NCI-H510A treated with DMSO at 0.1 percent for 48 hours (cell line): ENCODE measurements at regions not wholly inside any gene's neighbourhood (a gene's known extent, or its start where the extent isn't known, plus 50 kb on each side); places are given as distances from the start of the nearest gene placed in this dataset.
"Not testable (repeated sequence)": the region's sequence is repeated elsewhere in the genome, so short reads cannot be mapped to it uniquely, and the experiment has no call there.

Experiments
- DNase-seq: peaks from one replicate; lab custom pipeline; 2025; lab: John Stamatoyannopoulos, UW

DNA sequence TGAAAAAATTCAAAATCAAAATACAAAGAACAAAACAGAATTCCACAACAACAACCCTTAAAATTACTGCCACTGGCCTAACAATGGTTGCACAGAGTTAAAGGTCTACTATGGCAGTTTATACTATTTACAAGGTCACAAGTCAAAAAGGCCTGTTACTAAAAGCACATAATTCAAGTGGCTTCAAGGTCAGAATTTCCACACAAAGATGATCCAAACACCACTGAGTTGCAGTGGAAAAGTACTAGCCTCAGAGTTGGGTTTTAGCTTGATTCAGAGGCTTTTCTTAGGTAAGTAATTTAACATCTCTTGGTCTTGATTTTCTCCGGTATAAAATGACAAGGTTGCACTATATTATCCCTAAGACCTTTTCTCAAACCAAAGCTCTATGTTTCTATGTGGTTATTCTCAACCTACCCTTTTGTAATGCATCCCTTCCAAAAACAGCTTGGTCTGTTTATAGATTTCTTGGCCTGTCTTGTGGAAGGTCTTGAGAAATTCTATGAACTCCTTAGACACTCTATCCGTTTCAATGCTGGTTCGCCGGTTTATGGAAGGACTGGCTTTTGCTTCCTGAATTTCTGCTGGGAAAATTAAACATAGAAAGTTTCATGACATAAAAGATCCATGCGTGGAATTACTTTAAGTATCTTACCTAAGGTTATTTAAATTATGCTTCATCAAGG lies 69.5 kb downstream of the MDH2 start:
- DNase-seq = not testable (repeated sequence)

DNA sequence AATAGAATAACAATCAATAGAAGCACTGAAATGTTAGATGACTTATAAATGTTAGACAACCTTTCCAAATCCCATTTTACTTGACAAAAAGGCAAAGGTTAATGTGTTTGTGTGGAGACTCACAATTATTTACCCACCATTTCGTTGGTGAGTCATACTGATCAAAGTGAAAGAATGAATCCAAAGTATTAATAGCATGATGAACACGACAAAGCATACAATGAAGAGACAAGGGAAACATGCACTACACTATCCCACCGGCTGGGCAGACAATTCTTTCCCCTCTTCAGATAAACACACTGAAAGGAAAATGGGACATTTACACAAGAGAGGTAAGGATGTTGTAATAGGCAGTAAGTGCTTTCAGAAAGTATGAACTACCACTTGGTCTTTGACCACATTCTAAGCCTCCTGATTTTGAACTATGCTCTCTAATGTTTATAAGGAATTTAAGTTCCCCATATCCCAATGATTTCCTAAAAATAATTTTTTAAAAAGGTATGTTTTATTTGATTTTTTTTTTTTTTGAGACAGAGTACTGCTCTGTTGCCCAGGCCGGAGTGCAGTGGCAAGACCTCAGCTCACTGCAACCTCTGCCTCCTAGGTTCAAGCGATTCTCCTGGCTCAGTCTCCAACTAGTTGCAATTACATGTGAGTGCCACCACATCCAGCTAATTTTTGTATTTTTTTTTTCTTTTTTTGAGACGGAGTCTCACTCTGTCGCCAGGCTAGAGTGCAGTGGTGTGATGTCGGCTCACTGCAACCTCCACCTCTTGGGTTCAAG lies 70.5 kb downstream of the MDH2 start:
- not testable (repeated sequence) for DNase-seq

DNA sequence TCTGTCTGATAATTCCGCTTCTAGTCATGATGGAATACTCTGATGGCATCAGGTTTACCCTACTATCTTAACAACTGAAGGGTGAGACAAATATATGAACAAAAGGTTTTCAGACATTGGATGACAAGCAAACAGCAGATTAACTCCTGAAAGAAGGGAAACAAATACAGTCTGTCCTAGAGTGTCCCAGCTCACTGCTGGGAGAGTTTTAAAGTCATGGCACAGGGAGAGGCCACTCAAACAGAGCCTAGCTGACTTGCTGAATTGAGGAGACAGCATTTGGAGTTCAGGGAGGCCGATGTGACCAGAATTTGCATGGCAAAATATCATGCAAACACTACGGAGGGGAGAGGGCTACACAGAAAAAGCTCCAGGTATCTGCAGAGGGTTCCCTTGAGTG lies 73.1 kb downstream of the MDH2 start:
- DNase-seq = no peak

DNA sequence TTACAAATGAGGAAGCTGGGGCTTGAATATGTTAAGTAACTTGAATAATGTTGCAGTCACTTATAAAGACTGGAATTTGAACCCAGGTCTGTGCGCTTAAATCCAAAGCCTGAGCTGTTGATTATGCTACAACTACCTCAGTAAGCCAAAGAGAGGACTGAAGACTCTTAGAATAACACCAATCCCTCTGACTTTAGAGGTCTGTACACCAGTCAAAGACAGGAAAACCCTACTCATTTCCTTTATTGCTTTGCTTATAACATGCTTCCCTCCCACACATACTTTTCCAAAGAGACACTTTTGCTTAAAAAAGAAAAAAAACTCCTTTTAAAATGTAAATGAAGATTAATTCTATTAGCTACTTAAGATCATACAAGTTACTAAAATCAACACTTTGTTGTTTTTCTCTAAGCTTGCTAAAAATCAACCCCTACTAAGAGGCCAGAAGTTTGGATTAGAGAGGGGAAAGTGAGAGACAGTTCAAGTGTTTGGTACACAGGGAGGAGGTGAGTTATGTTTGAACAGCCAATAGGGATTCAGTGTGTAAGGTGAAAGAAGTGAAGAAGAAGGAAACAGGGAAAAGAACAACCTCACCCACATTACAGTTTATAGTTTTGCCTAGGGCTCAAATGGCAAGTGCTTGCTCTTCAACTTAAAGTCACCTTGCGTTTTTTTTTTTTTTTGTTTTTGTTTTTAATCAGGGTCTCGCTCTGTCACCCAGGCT lies 74.8 kb downstream of the MDH2 start:
- DNase-seq = peak; percentile 14

DNA sequence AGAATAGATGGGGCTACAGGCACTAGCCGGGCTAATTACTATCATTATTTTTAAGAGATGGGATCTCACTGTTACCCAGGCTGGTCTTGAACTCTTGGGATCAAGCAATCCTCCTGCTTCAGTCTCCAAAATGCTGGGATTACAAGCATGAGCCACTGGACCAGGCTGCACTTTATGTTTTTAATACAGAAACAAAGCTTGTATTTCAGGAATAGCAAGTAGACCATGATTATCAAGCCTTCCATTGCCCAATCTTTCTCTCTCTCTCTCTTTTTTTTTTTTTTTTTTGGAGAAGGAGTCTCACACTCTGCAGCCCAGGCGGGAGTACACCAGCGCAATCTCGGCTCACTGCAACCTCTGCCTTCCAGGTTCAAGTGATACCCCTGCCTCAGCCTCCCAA lies 75.4 kb downstream of the MDH2 start:
- DNase-seq = no peak

DNA sequence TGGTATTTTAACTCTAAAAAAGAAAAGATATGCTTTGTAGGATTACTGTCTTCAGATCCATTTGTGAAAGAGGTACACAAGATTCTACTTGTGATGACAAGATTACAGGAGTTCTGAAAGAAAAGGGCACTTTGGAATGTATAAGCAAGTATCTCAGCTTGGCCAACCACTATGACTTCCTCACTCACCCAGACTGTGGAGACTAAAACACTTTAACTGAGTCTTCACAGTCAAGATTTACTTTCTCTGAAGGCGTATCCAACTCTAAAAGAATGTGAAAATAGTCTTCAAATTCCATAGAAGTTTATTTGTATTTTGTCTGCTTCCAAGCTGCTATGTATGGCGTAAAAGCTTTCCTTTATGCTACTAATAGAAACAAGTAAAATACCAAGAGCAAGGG lies 76.1 kb upstream of the SRRM3 start:
- DNase-seq = no peak

DNA sequence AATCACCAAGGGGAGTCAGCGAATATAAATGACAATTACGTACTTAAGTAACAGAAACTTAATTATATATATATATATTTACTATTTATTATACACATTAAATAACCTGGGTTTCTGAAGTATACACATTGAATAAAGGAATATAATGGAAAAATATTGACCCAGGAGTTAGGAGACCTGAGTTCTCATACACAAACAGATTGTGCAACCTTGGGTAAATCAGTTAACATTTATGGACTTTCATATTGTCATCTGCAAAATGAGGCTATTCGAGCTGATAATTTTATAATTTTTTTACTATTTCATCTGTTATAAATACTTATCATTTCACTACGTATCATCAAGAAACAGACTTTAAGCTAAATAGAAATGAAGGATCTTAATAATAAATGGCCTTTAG lies 75.1 kb upstream of the SRRM3 start:
- DNase-seq = no peak

DNA sequence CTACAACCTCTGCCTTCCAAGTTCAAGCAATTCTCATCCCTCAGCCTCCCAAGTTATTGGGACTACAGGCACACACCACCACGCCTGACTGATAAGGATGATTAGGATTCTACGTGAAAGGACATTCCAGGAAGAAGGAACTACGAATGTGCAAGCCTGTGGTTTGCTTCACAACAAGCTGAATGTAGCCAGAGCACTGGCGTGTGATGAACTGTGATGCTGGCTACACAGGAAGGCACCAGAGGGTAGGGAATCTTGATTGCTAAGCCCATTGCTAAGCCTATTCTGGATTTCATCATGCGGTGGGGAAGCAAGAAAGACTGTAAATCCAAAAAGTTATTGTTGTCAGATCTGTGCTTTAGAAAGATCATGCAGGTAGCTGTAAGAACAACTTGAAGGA lies 72.3 kb upstream of the SRRM3 start:
- no peak for DNase-seq

DNA sequence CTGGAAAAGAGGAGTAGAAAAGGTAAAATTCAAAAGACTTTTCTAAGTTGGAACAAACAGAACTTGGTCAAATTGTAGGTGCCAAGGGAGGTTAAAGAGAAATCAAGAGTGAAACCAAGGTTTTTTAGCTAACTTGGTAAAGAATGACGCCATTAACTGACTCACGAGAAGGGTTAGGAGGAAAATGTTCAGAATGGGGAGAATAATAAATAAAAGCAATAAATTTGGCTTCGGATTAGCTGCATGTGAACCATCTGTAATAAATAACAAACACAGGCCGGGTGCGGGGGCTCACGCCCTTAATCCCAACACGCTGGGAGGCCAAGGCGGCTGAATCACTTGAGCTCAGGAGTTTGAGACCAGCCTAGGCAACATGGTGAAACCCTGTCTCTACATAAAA lies 71.9 kb upstream of the SRRM3 start:
- no peak for DNase-seq

DNA sequence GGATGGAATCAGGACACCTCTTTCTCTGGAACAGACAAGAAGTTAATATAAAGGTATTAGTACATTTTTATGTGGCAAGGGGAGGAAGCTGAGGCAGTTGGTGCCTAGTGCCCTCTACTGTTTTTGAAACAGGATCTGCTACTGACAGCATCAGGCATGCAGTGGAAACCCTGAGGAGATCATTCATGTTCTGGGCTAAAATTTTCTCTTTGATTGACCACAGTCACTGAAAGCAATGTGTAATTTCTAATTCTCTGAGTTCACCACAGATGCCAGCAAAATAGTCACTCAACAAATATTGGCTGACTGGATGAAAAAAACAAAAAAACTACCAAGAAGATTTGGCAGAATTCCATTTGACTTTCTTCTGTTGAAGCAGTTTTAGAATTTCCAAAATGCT lies 71.0 kb upstream of the SRRM3 start:
- DNase-seq = peak; percentile 9

DNA sequence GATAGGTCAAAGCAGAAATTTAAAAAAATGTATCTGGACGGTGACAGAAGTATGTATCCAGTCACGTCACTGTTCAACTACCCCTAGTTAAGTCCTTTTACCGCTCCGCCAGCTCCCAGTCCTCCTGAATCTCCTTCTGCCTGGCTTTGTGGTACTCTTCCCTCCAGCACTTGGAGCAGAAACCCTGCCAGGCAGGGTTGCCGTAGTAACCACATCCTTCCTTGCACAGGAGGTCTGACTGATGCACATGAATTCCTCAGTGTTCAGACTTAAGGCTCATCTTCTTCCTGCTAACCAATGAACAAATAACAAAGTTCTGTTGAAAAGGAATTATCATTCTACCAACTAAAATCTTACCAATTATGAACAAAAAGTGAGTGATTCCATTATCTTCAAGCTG lies 69.8 kb upstream of the SRRM3 start:
- not testable (repeated sequence) for DNase-seq

DNA sequence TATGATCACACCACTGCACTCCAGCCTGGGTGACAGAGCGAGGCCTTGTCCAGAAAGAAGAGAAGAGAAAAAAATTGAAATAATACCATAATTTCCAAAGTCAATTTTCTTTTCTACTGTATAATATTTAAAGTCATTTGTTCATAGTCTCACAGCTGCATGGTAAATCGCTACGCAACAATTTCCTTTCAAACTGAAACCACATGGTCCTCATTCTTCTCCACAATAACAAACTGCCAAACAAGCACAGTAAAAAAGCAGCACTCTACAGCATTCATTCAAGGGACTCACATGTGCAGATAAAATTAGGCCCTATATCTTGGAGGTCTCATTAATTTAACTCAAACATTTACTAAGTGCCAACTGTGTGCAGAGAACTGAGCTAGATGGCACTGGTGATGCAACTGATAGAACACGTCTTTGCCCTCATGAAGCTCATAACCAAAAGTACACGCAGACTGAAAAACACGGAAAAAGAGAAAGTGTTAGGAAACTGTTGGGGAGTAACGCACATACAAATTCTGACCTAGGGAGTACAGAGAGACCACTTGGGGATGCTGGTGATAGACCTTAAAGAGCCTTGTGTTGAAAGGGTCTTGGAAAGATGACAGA lies 68.4 kb upstream of the SRRM3 start:
- DNase-seq = no peak

DNA sequence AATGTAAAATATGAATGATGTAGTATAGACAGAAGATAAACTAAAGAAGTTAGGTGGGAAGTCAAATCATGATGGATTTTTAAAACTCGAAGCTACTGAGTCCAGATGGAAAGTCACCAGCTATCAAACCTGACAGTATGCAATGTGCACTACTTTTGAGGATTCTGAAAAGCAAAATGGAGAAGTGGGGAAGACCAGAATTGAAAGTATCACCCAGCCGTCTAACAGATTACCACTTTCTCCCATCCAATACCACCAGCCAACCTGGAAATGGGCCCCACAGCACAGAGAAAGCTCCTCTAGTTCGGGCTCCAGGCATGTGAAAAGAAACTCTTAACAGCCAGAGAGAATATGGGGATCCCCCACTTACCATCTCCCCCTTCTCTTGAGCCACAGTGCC lies 67.9 kb upstream of the SRRM3 start:
- DNase-seq = no peak

DNA sequence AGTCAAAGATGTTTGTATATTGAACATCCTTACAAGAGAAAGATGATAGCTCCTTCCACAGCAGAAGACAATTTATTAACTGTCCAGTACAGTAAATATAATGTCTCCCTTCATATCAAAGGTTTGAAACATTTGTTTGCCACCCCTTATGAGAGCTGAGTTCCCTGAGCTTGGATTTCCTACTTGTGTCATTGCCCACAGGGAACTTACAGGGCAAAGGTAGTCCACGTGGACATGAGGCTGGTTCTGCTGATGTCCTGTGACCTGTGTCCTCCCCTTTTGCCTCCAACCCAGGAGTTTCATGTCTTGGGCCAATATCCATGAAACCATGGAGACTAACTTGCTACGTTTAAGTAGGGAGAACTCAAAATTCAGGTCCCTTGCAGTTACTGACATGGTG lies 66.4 kb upstream of the SRRM3 start:
- DNase-seq = not testable (repeated sequence)

DNA sequence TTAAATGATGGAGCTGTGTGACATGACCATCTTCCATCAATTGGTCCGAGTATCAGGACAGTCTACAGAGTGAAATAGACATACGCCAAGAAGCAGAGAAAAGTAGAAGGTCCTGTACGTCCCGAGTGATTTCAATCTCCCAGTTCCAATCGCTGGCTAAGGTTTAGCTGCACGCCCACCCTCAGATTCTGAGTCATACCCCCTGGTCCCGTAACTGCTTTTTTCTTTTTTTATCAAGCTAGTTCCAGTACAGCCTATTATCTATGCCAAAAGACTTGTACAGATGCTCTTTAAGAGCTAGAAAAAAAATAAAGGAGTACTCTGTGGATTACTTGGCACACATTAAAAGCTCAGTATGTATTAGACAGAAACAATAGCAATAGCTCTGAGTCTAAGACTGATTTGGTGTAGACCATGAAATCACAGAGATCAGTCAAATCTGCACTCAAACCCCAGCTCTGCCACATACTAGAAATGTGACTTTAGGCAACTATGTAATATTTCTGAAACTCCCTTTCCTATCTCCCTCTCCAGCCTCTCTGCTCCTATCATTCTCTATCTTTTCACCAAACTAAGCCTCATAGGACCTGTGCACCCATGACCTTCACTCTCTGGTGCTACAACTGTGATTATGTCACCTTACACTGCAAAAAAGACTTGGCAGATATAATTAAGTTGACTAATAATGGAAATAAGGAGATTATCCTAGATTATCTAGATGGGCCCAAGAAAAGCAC lies 63.0 kb upstream of the SRRM3 start:
- not testable (repeated sequence) for DNase-seq

DNA sequence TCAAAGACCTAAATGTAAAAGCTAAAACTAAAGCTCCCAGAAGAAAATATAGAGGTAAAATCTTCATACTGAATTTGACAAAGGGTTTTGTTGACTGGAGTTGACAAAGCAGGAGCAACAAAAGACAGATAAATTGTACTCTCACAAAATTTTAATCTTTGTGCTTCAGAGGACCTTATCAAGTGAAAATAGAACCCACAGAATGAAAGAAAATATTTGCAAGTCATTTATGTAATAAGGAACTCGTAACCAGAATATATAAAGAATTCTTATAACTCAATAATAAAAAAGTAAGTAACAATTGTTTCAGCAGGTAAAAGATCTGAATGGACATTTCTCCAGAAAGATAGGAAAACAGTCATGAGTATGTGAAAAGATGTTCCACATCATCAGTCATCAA lies 62.0 kb upstream of the SRRM3 start:
- no peak for DNase-seq

DNA sequence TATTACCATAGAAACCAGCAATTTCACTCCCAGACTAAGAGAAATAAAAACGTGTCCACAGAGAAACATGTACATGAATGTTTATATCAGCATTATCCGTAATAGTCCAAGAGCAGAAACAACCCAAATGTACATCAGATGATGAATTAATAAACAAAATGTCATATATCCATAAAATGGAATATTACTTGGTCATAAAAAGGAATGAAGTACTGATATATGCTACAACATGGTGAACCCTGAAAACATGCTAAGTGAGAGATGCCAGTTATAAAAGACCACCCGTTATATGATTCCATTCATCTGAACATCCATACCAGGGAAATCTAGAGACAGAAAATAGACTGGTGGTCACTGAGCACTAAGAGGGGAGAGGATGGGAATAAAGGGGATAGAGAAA lies 61.4 kb upstream of the SRRM3 start:
- DNase-seq = not testable (repeated sequence)

DNA sequence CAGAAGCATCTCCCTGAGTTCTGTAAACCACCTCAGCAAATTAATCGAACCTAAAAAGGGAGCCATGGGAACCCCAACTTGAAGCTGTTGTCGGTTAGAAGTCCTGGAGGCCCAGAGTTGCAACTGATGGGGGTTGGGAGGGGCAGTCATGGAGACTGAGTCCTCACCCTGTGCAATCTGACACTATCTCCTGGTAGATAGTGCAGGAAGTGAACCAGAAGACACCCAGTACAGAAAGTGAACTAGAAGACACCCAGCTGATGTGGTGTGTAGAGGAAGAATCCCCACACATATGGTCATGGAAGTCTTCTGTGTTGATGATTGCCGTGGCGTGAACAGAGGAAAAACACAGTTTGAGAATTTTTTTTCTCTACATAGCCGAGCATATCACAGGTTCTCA lies 58.8 kb upstream of the SRRM3 start:
- DNase-seq = no peak

DNA sequence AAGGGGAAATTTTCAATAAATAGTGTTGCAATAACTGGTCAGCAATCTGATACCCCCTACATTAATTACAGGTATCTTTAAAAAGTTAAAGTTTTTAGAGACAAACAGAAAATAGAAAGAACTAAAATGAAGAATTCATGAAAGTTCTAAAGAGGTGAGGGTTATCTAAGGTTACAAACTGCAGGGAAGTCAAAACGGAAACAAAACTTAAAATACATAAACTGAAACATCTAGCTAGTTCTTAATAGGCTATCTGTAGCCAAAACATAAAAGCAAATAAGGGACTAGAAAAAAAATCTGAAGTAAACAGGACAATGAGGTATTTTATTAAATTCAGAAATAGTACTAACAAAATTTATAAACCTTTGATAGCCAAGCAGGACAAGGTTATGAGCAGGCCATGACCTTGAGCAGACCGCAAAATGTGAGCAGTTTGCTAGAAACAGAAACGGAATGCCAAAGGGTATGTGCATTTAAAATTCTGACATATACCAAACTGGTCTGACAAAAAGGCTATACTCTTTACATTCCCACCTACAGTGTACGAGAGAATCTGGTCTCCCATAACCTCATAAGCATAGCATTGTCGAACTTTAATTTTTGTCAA lies 56.9 kb upstream of the SRRM3 start:
- not testable (repeated sequence) for DNase-seq

DNA sequence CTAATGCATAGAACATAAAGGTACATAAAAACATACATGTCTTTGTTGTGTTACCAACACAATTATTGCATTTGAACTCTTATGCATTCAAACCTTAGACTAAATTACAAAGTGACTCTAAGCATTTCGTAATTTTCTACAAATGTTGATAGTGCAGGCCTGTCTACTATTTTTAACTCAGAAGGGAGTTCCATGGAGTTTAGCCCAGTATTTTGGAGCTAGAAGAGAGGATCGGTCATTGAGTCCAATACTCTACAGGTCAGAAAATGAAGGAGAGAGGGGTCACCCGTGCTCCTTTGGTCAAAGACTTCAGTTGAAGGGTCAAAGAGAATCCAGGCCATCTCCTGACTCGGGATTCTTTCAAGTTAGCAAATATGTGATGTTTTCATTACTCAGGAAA lies 55.3 kb upstream of the SRRM3 start:
- no peak for DNase-seq

DNA sequence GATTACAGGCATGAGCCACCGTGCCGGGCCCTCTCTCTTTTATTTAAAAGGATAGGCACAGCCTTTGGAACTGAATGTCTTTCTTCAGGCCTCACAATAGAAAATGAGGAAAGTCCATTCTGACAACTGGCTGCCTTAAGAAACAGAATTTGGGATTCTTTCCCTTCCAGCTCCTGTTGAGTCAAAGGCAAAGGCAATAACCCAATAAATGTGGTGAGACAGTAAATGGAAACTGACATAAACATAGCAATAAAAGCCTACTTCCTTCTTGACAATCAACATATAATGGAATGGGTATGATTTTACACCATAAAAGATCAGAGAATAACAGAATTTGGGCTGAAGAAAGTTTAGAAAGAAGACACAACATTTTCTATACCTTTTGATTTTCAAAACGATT lies 52.7 kb upstream of the SRRM3 start:
- DNase-seq = not testable (repeated sequence)
